ENCODE measurements at regions not wholly inside any gene's neighbourhood (a gene's known extent, or its start where the extent isn't known, plus 50 kb on each side); places are given as distances from the start of the nearest gene placed in this dataset.

DNA sequence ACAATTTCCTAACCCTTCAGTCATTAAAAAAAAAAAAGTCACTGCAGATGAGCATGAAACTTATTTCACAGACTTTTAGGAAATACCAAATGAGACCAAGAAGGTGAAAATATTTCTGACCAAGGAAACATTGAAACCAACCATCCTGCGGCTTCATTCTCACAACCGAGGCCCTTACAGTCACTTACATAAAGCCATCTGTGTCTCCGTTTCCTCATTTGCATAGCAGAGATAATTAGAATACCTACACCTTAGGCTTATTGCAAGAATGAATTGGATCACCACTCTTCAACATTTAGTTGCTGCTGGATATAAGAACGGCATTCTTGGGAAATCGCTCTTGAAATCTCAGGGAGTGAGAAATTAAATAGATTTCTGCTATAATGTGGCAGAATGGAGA lies 356.2 kb downstream of the HS3ST1 start:
- TF ChIP-seq CTCF (IDR thresholded peaks at IDR 0.05 in 4 of 5, conservative IDR thresholded peaks at IDR 0.05 in 1 of 5) (no peak), POLR2A (IDR thresholded peaks at IDR 0.05) (no peak)

Data from gastrocnemius medialis (tissue), 4 donors.